ENCODE measurements at regions not wholly inside any gene's neighbourhood (a gene's known extent, or its start where the extent isn't known, plus 50 kb on each side); places are given as distances from the start of the nearest gene placed in this dataset.
"Not testable (repeated sequence)": the region's sequence is repeated elsewhere in the genome, so short reads cannot be mapped to it uniquely, and the experiment has no call there.

DNA sequence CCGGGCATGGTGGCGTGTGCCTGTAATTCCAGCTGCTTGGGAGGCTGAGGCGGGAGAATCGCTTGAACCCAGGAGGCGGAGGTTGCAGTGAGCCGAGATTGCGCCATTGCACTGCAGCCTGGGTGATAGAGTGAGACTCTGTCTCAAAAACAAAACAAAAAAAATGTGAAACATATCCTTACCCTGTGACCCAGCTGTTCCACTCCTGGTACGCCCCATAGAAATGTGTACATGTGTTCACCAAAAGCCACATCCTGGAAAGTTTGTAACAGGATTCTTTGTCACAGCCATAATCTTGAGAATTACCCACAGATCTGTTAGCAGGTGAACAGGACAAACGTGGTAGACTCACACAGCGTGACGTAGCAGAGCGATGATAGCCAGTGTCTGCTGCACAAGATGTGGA, 71.2 kb upstream of the RFLNA start:
- POLR2A ChIA-PET (ENCODE audit: partially characterized antibody), result not testable (repeated sequence)

More for the DNA sequence above, 71.2 kb upstream of the RFLNA start:
- not testable (repeated sequence) for H3K27me3 ChIP-seq (replicated peaks in 1 of 4; ENCODE audit: control insufficient read depth in 3 of 4, extremely low read depth in 1 of 4, insufficient read depth in 3 of 4, low read length in 3 of 4); DNase-seq (ENCODE audit: low read depth in 1 of 2, low spot score in 2 of 2); H3K4me3 ChIP-seq (ENCODE audit: extremely low read depth in 1 of 4, insufficient read depth in 2 of 4, low read depth in 3 of 4, low read length in 4 of 4); H2BK120ac ChIP-seq (replicated peaks; ENCODE audit: low read depth, low read length); H3K4me2 ChIP-seq (ENCODE audit: insufficient read depth in 1 of 2, low read depth in 2 of 2, low read length in 2 of 2); H2BK5ac ChIP-seq (ENCODE audit: low read depth, low read length); H4K8ac ChIP-seq (ENCODE audit: extremely low read depth, insufficient read depth, low read length); H3K9me3 ChIP-seq (ENCODE audit: insufficient read depth in 2 of 2, low read depth in 1 of 2, low read length in 1 of 2); H3K79me1 ChIP-seq (ENCODE audit: low read depth, low read length); H3K23ac ChIP-seq (ENCODE audit: insufficient read length); FAIRE-seq; H3K36me3 ChIP-seq (ENCODE audit: control insufficient read depth in 2 of 4, insufficient read depth in 4 of 4, low read length in 3 of 4); H4K91ac ChIP-seq (replicated peaks; ENCODE audit: insufficient read length, low read length); H2AK5ac ChIP-seq (ENCODE audit: low read depth, low read length); H3K4ac ChIP-seq (replicated peaks; ENCODE audit: insufficient read length, low read depth, low read length); H4K20me1 ChIP-seq (replicated peaks in 1 of 2; ENCODE audit: control insufficient read depth in 1 of 2, insufficient read depth in 2 of 2, low read length in 2 of 2); H3K4me1 ChIP-seq (replicated peaks in 1 of 4; ENCODE audit: control insufficient read depth in 3 of 4, insufficient read depth in 4 of 4, low read length in 3 of 4); H2BK15ac ChIP-seq (ENCODE audit: low read length); H3K23me2 ChIP-seq (ENCODE audit: low read depth, low read length); H3K56ac ChIP-seq (replicated peaks; ENCODE audit: insufficient read length, low read depth, low read length); H4K5ac ChIP-seq (ENCODE audit: insufficient read length, low read depth, low read length); H3K14ac ChIP-seq (ENCODE audit: insufficient read length); H3K79me2 ChIP-seq (ENCODE audit: control insufficient read depth in 1 of 2, insufficient read depth in 2 of 2, low read length in 2 of 2); H2AFZ ChIP-seq (ENCODE audit: low read length); H3K9ac ChIP-seq (replicated peaks in 1 of 4; ENCODE audit: extremely low read depth in 1 of 4, low read depth in 3 of 4, low read length in 3 of 4); H3K18ac ChIP-seq (ENCODE audit: extremely low read depth, low read length); H2BK12ac ChIP-seq (ENCODE audit: low read depth, low read length); H3K27ac ChIP-seq (ENCODE audit: low read depth, low read length)
- CTCF ChIA-PET (ENCODE audit: partially characterized antibody), result interaction anchor here (1.0 to 1.5 kb wide), 3 partner anchors 8 to 191 kb away, joined by 3 to 5 read pairs (median 5); no protein-coding TSS in a partner anchor
- 0 out of 2 replicates have a peak overlapping the region, but pooled peaks have one; percentile 89 for H2BK20ac ChIP-seq (ENCODE audit: low read length)
- WGBS, 2 experiments (ENCODE audit: extremely low coverage in 1 of 2, insufficient coverage in 1 of 2, insufficient read length in 1 of 2, insufficient replicate concordance in 2 of 2, low coverage in 1 of 2, low lambda C conversion rate in 2 of 2, missing lambda C conversion rate in 1 of 2), result 95% methylated on average over 12 of the region's 12 CpGs; no CpG with 5 or more reads in 1 of the 2 experiments
